ENCODE measurements at regions not wholly inside any gene's neighbourhood (a gene's known extent, or its start where the extent isn't known, plus 50 kb on each side); places are given as distances from the start of the nearest gene placed in this dataset.

DNA sequence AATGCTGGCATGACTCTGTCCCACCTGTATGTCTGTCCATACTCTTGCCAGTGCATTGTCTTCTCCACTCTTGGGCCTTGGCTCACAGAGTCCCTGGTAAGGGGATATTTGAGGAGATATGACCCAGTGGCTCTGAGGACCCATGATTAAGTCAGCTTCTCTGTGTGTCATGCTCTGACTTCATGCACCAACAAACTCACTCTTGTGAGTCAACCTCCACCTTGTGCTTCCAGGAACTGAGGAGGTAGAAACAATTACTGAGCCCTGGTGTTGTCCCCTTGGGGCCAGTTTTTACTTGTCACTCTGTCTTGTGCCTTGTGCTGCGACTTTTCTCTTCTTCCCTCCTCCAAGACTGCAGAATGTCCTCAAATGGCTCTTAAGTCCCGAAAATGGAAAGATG is 127.1 kb downstream of the ABHD5 start:
- peaks cover 0 to 25% of the 10 kb centered on the region in 2 donors for H3K27me3 Mint-ChIP-seq (ENCODE audit: low read depth in 2 of 2)
- H3K27ac Mint-ChIP-seq: no peak overlapping the region
- intact Hi-C loops (cut with micrococcal nuclease): no loop called here
- no peak overlapping the region for H3K4me3 Mint-ChIP-seq
- ATAC-seq (peak in 1 of 3 donors; percentile 30), DNase-seq (no peak)
- no peak overlapping the region for H3K4me3 ChIP-seq (ENCODE audit: low read length)
- no peaks in the 10 kb centered on the region for H3K36me3 ChIP-seq (ENCODE audit: control insufficient read depth, insufficient read depth, low read length)
- no peaks in the 10 kb centered on the region for H3K4me1 Mint-ChIP-seq
- no peaks in the 10 kb centered on the region for H3K4me1 ChIP-seq (ENCODE audit: control insufficient read depth, insufficient read depth, low read length)
- TF ChIP-seq, protein P1, sequence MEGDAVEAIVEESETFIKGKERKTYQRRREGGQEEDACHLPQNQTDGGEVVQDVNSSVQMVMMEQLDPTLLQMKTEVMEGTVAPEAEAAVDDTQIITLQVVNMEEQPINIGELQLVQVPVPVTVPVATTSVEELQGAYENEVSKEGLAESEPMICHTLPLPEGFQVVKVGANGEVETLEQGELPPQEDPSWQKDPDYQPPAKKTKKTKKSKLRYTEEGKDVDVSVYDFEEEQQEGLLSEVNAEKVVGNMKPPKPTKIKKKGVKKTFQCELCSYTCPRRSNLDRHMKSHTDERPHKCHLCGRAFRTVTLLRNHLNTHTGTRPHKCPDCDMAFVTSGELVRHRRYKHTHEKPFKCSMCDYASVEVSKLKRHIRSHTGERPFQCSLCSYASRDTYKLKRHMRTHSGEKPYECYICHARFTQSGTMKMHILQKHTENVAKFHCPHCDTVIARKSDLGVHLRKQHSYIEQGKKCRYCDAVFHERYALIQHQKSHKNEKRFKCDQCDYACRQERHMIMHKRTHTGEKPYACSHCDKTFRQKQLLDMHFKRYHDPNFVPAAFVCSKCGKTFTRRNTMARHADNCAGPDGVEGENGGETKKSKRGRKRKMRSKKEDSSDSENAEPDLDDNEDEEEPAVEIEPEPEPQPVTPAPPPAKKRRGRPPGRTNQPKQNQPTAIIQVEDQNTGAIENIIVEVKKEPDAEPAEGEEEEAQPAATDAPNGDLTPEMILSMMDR (IDR thresholded peaks at IDR 0.05): no peak
- no peaks in the 10 kb centered on the region for H3K9me3 Mint-ChIP-seq
- WGBS (ENCODE audit: insufficient coverage): 79% methylated on average over 2 of the region's 2 CpGs
- H3K27me3 ChIP-seq (ENCODE audit: control insufficient read depth, insufficient read depth, low read length): no peaks in the 10 kb centered on the region
- H3K36me3 Mint-ChIP-seq: no peaks in the 10 kb centered on the region
- no peaks in the 10 kb centered on the region for H3K9me3 ChIP-seq (ENCODE audit: control insufficient read depth, insufficient read depth, low read length)
- no peak overlapping the region for H3K27ac ChIP-seq (ENCODE audit: low read length)

DNA sequence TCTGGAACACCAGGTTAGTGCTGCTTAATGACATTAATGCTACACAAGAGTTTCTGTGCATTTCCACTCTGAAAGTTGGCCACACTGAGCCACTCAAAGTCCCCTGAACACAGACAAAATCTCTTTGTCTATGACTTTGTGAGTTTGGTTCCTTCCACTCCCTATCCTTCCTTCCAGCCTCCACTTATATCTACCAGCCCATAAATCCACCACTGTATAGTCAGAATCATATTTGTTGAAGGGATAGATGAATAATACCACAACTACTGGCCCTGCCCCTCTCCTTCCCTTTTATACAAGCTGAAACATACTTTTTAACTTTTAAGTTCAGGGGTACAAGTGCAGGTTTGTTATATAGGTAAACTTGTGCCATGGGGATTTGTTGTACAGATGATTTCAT is 127.5 kb downstream of the ABHD5 start:
- Mint-ChIP-seq H3K4me3 (no peak overlapping the region), H3K4me1 (no peaks in the 10 kb centered on the region), H3K27ac (no peak overlapping the region), H3K27me3 (ENCODE audit: low read depth in 2 of 2) (peaks cover 0 to 25% of the 10 kb centered on the region in 2 donors), H3K9me3 (no peaks in the 10 kb centered on the region), H3K36me3 (no peaks in the 10 kb centered on the region)
- H3K27ac ChIP-seq (ENCODE audit: low read length): no peak overlapping the region
- DNase-seq (no peak), ATAC-seq (no peak)
- no peaks in the 10 kb centered on the region for H3K27me3 ChIP-seq (ENCODE audit: control insufficient read depth, insufficient read depth, low read length)
- no peaks in the 10 kb centered on the region for H3K9me3 ChIP-seq (ENCODE audit: control insufficient read depth, insufficient read depth, low read length)
- TF ChIP-seq, protein P1 (IDR thresholded peaks at IDR 0.05): no peak
- H3K4me3 ChIP-seq (ENCODE audit: low read length): no peak overlapping the region
- intact Hi-C loops (cut with micrococcal nuclease): no loop called here
- H3K36me3 ChIP-seq (ENCODE audit: control insufficient read depth, insufficient read depth, low read length): no peaks in the 10 kb centered on the region
- H3K4me1 ChIP-seq (ENCODE audit: control insufficient read depth, insufficient read depth, low read length): no peaks in the 10 kb centered on the region

DNA sequence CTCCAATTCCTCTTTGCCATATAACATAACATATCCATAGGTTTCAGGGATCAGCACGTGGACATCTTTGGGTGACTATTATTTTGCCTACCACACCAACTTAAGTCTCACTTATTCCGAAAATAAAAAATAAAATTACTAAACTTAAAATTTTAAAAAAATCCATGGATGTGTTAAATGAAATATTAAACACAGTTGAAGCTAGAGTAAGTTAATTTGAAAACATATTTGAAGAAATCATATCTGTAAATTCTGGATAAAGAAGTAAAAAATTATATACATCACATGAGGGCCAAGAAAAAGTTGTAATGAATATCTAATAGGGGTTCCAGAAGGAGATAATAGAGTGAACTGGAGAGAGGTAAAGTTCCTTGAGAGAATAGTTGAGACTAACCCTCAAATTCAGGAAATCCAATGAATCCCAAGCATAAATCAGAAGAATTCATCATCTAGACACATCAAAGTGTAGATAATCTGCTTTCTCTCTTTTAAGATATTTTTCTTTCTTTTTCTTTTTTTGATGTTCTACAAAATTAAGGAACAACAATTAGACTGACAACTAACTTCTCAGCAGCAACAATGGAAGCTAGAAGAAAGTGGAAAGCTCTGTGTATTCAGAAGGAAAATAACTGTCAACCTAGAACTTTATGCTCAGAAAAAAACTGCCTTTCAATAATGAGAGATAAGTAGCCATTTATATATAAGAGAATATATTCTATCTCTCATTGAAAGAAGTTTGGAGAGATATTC is 147.4 kb downstream of the ABHD5 start:
- no peak overlapping the region for H3K27ac Mint-ChIP-seq
- H3K36me3 Mint-ChIP-seq: peaks cover 9% of the 10 kb centered on the region
- 67% methylated on average over 1 of the region's 2 CpGs for WGBS (ENCODE audit: insufficient coverage)
- H3K27ac ChIP-seq (ENCODE audit: low read length): no peak overlapping the region
- H3K9me3 ChIP-seq (ENCODE audit: control insufficient read depth, insufficient read depth, low read length): peaks cover 2% of the 10 kb centered on the region
- no peak overlapping the region for H3K4me3 ChIP-seq (ENCODE audit: low read length)
- peaks cover 7 to 17% of the 10 kb centered on the region in 2 donors for H3K27me3 Mint-ChIP-seq (ENCODE audit: low read depth in 2 of 2)
- peaks cover 5 to 6% of the 10 kb centered on the region in 2 donors for H3K9me3 Mint-ChIP-seq
- TF ChIP-seq, protein P1 (IDR thresholded peaks at IDR 0.05): no peak
- H3K4me1 ChIP-seq (ENCODE audit: control insufficient read depth, insufficient read depth, low read length): no peaks in the 10 kb centered on the region
- no peak for ATAC-seq
- H3K36me3 ChIP-seq (ENCODE audit: control insufficient read depth, insufficient read depth, low read length): no peaks in the 10 kb centered on the region
- H3K27me3 ChIP-seq (ENCODE audit: control insufficient read depth, insufficient read depth, low read length): no peaks in the 10 kb centered on the region
- intact Hi-C loops (cut with micrococcal nuclease): no loop called here
- H3K4me3 Mint-ChIP-seq: no peak overlapping the region
- H3K4me1 Mint-ChIP-seq: peaks cover 6% of the 10 kb centered on the region in 2 donors
- no peak for DNase-seq

DNA sequence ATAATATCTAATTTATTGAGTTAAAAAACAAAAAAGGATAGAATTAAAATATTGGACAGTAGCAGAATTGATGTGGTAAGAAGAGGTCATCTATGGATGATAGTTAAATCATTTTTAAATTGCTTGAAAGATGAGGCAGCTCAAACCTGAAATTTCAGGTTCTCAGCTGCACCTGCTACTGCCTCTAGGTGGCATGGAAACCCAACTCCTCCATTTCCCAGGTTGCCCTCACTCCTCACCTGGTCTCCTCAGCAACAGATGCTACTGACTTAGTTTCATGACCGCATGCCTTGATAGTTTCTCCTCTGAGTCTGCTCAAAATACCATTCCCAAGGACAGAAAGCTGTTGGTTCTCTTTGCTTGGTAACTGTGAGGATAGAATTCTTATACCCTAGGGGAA is 148.1 kb downstream of the ABHD5 start:
- Histone ChIP-seq H3K27me3 (ENCODE audit: control insufficient read depth, insufficient read depth, low read length) (no peaks in the 10 kb centered on the region), H3K27ac (ENCODE audit: low read length) (no peak overlapping the region), H3K4me3 (ENCODE audit: low read length) (no peak overlapping the region), H3K9me3 (ENCODE audit: control insufficient read depth, insufficient read depth, low read length) (peaks cover 2% of the 10 kb centered on the region), H3K36me3 (ENCODE audit: control insufficient read depth, insufficient read depth, low read length) (no peaks in the 10 kb centered on the region), H3K4me1 (ENCODE audit: control insufficient read depth, insufficient read depth, low read length) (no peaks in the 10 kb centered on the region)
- Mint-ChIP-seq H3K4me3 (no peak overlapping the region), H3K36me3 (peaks cover 9% of the 10 kb centered on the region), H3K27ac (no peak overlapping the region), H3K4me1 (peaks cover under 1 to 6% of the 10 kb centered on the region in 2 donors), H3K27me3 (ENCODE audit: low read depth in 2 of 2) (peaks cover 6 to 10% of the 10 kb centered on the region in 2 donors), H3K9me3 (peaks cover 5 to 6% of the 10 kb centered on the region in 2 donors)
- intact Hi-C loops (cut with micrococcal nuclease): no loop called here
- TF ChIP-seq, protein P1 (IDR thresholded peaks at IDR 0.05): no peak
- DNase-seq (no peak), ATAC-seq (no peak)
- WGBS (ENCODE audit: insufficient coverage): 86% methylated on average over 1 of the region's 1 CpG
